ENCODE measurements at regions not wholly inside any gene's neighbourhood (a gene's known extent, or its start where the extent isn't known, plus 50 kb on each side); places are given as distances from the start of the nearest gene placed in this dataset.

GRCh38 chr3:6568999-6569493 lies 291.9 kb upstream of the GRM7 start:
- no peak for DNase-seq (ENCODE audit: low spot score in 2 of 2)
- Histone ChIP-seq H3K27me3 (no peaks in the 10 kb centered on the region), H3K4me3 (no peak overlapping the region), H3K27ac (no peak overlapping the region), H3K9me3 (no peaks in the 10 kb centered on the region), H3K36me3 (no peaks in the 10 kb centered on the region), H3K4me1 (no peaks in the 10 kb centered on the region)
- WGBS = 76% methylated on average over 3 of the region's 3 CpGs
- TF ChIP-seq EP300 (IDR thresholded peaks at IDR 0.05) = no peak
- no peak for TF ChIP-seq POLR2AphosphoS5 (IDR thresholded peaks at IDR 0.05)
- no peak for TF ChIP-seq POLR2A (IDR thresholded peaks at IDR 0.05)
- TF ChIP-seq CTCF (IDR thresholded peaks at IDR 0.05) = no peak

GRCh38 chr3:6571448-6571847 lies 289.5 kb upstream of the GRM7 start:
- WGBS = 84% methylated on average over 3 of the region's 3 CpGs
- Histone ChIP-seq H3K27ac (no peak overlapping the region), H3K4me1 (no peaks in the 10 kb centered on the region), H3K36me3 (no peaks in the 10 kb centered on the region), H3K27me3 (no peaks in the 10 kb centered on the region), H3K4me3 (no peak overlapping the region), H3K9me3 (no peaks in the 10 kb centered on the region)
- no peak for DNase-seq (ENCODE audit: low spot score in 2 of 2)
- no peak for TF ChIP-seq POLR2A (IDR thresholded peaks at IDR 0.05)
- TF ChIP-seq POLR2AphosphoS5 (IDR thresholded peaks at IDR 0.05) = no peak
- no peak for TF ChIP-seq CTCF (IDR thresholded peaks at IDR 0.05)
- TF ChIP-seq EP300 (IDR thresholded peaks at IDR 0.05) = no peak

GRCh38 chr3:6577584-6577983 lies 283.3 kb upstream of the GRM7 start:
- Histone ChIP-seq H3K27me3 (no peaks in the 10 kb centered on the region), H3K27ac (no peak overlapping the region), H3K4me1 (no peaks in the 10 kb centered on the region), H3K4me3 (no peak overlapping the region), H3K9me3 (peaks cover 4% of the 10 kb centered on the region), H3K36me3 (no peaks in the 10 kb centered on the region)
- TF ChIP-seq EP300 (IDR thresholded peaks at IDR 0.05) (no peak), POLR2A (IDR thresholded peaks at IDR 0.05) (no peak), CTCF (IDR thresholded peaks at IDR 0.05) (no peak), POLR2AphosphoS5 (IDR thresholded peaks at IDR 0.05) (no peak)
- no peak for DNase-seq (ENCODE audit: low spot score in 2 of 2)

- Histone ChIP-seq H3K9me3 (peaks cover 4% of the 10 kb centered on the region), H3K36me3 (no peaks in the 10 kb centered on the region), H3K4me3 (no peak overlapping the region), H3K4me1 (no peaks in the 10 kb centered on the region), H3K27ac (no peak overlapping the region), H3K27me3 (no peaks in the 10 kb centered on the region)
- TF ChIP-seq POLR2A (IDR thresholded peaks at IDR 0.05) (no peak), CTCF (IDR thresholded peaks at IDR 0.05) (no peak), POLR2AphosphoS5 (IDR thresholded peaks at IDR 0.05) (no peak), EP300 (IDR thresholded peaks at IDR 0.05) (no peak)
- DNase-seq (ENCODE audit: low spot score in 2 of 2) = no peak
- 73% methylated on average over 1 of the region's 1 CpG for WGBS
These were observed 282.4 kb upstream of the GRM7 start for GRCh38 chr3:6578526-6578925.

- Histone ChIP-seq H3K36me3 (no peaks in the 10 kb centered on the region), H3K9me3 (peaks cover 4% of the 10 kb centered on the region), H3K4me3 (no peak overlapping the region), H3K27ac (no peak overlapping the region), H3K4me1 (no peaks in the 10 kb centered on the region), H3K27me3 (no peaks in the 10 kb centered on the region)
- DNase-seq (ENCODE audit: low spot score in 2 of 2) = no peak
- 80% methylated on average over 2 of the region's 2 CpGs for WGBS
- TF ChIP-seq POLR2AphosphoS5 (IDR thresholded peaks at IDR 0.05) = no peak
- TF ChIP-seq EP300 (IDR thresholded peaks at IDR 0.05) = no peak
- TF ChIP-seq POLR2A (IDR thresholded peaks at IDR 0.05) = no peak
- TF ChIP-seq CTCF (IDR thresholded peaks at IDR 0.05) = no peak
These were observed 280.1 kb upstream of the GRM7 start for GRCh38 chr3:6580808-6581207.
